Ovary (tissue), 3 donors: ENCODE measurements at regions not wholly inside any gene's neighbourhood (a gene's known extent, or its start where the extent isn't known, plus 50 kb on each side); places are given as distances from the start of the nearest gene placed in this dataset.
"Not testable (repeated sequence)": the region's sequence is repeated elsewhere in the genome, so short reads cannot be mapped to it uniquely, and the experiment has no call there.

ENCODE experiments used
- EP300 ChIP-seq: sonication (generic); formaldehyde crosslinking; IDR thresholded peaks from one replicate; pipeline ENCODE4 v1.6.1; 2017; ENCODE audit warnings: antibody characterized with exemption
- POLR2A ChIP-seq: fragments of 450-650 bp; IDR thresholded peaks from one replicate; pipeline ENCODE4 v1.6.1; 2017; ENCODE audit warnings: antibody characterized with exemption, mild to moderate bottlenecking, moderate library complexity
- TF ChIP-seq, protein P1 (sequence below), 3 donors: fragments of 450-650 bp in 2 of 3; fragments of 200-600 bp in 1 of 3; IDR thresholded peaks; one replicate each; pipeline versions ENCODE4 v1.5.1 to v1.8.0; 2016 to 2022; ENCODE audit warnings: antibody characterized with exemption in 3 of 3, mild to moderate bottlenecking in 1 of 3
- donor health status: DM: no; HTN: no; CAD: no.

DNA sequence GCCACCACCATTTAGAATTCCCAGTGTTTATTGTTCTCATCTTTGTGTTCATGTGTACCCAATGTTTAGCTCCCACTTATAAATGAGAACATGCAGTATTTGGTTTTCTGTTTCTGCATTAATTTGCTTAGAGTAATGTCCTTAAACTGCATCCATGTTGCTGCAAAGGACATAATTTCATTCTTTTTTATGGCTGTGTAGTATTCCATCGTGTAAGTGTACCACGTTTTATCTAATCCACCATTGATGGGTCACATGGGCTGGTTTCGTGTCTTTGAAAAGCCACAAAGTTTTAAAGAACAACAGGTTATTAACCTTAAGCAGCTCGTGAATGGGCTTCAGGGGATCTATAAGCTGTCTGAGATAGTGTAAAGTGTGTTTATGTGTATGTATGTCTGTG is 125.2 kb upstream of the CDIN1 start:
- TF ChIP-seq, protein P1, sequence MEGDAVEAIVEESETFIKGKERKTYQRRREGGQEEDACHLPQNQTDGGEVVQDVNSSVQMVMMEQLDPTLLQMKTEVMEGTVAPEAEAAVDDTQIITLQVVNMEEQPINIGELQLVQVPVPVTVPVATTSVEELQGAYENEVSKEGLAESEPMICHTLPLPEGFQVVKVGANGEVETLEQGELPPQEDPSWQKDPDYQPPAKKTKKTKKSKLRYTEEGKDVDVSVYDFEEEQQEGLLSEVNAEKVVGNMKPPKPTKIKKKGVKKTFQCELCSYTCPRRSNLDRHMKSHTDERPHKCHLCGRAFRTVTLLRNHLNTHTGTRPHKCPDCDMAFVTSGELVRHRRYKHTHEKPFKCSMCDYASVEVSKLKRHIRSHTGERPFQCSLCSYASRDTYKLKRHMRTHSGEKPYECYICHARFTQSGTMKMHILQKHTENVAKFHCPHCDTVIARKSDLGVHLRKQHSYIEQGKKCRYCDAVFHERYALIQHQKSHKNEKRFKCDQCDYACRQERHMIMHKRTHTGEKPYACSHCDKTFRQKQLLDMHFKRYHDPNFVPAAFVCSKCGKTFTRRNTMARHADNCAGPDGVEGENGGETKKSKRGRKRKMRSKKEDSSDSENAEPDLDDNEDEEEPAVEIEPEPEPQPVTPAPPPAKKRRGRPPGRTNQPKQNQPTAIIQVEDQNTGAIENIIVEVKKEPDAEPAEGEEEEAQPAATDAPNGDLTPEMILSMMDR (IDR thresholded peaks at IDR 0.05): not testable (repeated sequence)
- TF ChIP-seq POLR2A, EP300: not testable (repeated sequence)
